K562 (cell line): ENCODE measurements at regions not wholly inside any gene's neighbourhood (a gene's known extent, or its start where the extent isn't known, plus 50 kb on each side); places are given as distances from the start of the nearest gene placed in this dataset.

ENCODE experiments used
- ATAC-seq: fragments of 200-7000 bp; cut with Tn5 transposase; 3 replicates; pipeline ENCODE4 v1.9.1; 2020; ENCODE audit warnings: moderate library complexity
- BruUV-seq: library from RNA; stranded (reverse); fragments of 400-500 nt; replicated peaks from 2 replicates; lab custom pipeline; 2021; lab: Mats Ljungman, UMichigan
- CTCF ChIA-PET: fragments of 300-600 bp; formaldehyde crosslinking; extraction: SDS; loops from one replicate; lab custom pipeline; 2021; ENCODE audit warnings: low intra/inter-chr PET ratio; lab: Yijun Ruan, JAX
- POLR2A ChIA-PET: fragments of 300-600, 350-650 bp; sonication (Branson Sonifier 250); formaldehyde crosslinking; extraction: SDS; loops from one replicate; lab custom pipeline; 2021; ENCODE audit warnings: antibody characterized with exemption, inconsistent platforms; lab: Yijun Ruan, JAX
- DNase-seq, 4 experiments: peaks; one replicate each; pipeline versions ENCODE4 v3.0.0 to v3.0.0-alpha.2; 2011 to 2018; ENCODE audit warnings: low spot score in 3 of 4, mixed read lengths in 3 of 4; ENCODE audit errors: extremely low read depth in 1 of 4
- FAIRE-seq: peaks from 2 replicates; lab custom pipeline; 2011; peaks lifted over from hg19 to GRCh38; lab: Jason Lieb, UNC
- H2AFZ ChIP-seq: 2 replicates; pipeline ENCODE4 v1.6.0; 2011; ENCODE audit warnings: low read depth, low read length, control low read depth, inconsistent platforms
- H3K27ac ChIP-seq: fragments of 200-600 bp; 3 replicates; pipeline ENCODE4 v1.8.0; 2011; ENCODE audit warnings: low read depth, mild to moderate bottlenecking, control low read depth, inconsistent platforms, low read length, moderate library complexity, mixed read lengths; ENCODE audit errors: extremely low read depth
- H3K27me3 ChIP-seq, 2 experiments: fragments of 300-600 bp in 1 of 2; 2 replicates in 1 of 2; 3 replicates in 1 of 2; pipeline versions ENCODE4 v1.6.0 to v1.8.0; 2011; ENCODE audit warnings: inconsistent platforms in 2 of 2, low read length in 2 of 2, mild to moderate bottlenecking in 1 of 2, mixed read lengths in 1 of 2, moderate library complexity in 1 of 2; ENCODE audit not compliant: control insufficient read depth in 2 of 2, insufficient read depth in 2 of 2
- H3K36me3 ChIP-seq: fragments of 300-600 bp; 3 replicates; pipeline ENCODE4 v1.8.0; 2011; ENCODE audit warnings: mild to moderate bottlenecking, low read length, inconsistent platforms; ENCODE audit not compliant: control insufficient read depth, insufficient read depth
- H3K4me1 ChIP-seq, 2 experiments: fragments of 200-600 bp in 1 of 2; replicated peaks in 1 of 2; 2 replicates in 1 of 2; 3 replicates in 1 of 2; pipeline versions ENCODE4 v1.5.1 to v1.8.0; 2011; ENCODE audit warnings: inconsistent platforms in 2 of 2, low read length in 2 of 2, mild to moderate bottlenecking in 1 of 2, mixed read lengths in 1 of 2, moderate library complexity in 1 of 2; ENCODE audit not compliant: control insufficient read depth in 2 of 2, insufficient read depth in 2 of 2
- H3K4me2 ChIP-seq: 2 replicates; pipeline ENCODE4 v1.6.1; 2011; ENCODE audit warnings: low read length, control low read depth, inconsistent platforms, mixed read lengths; ENCODE audit not compliant: insufficient read depth
- H3K4me3 ChIP-seq: fragments of 200-600 bp; sonication (generic), shearing (Covaris generic); 2 replicates; pipeline ENCODE4 v1.5.1; 2016; ENCODE audit warnings: control low read depth, inconsistent platforms
- H3K79me2 ChIP-seq: fragments of 200-600 bp; 3 replicates; pipeline ENCODE4 v1.8.0; 2011; ENCODE audit warnings: low read length, inconsistent platforms; ENCODE audit not compliant: control insufficient read depth, insufficient read depth
- H3K9ac ChIP-seq, 2 experiments: 2 replicates each; pipeline versions ENCODE4 v1.6.0 to v1.6.1; 2011; ENCODE audit warnings: low read depth in 2 of 2, low read length in 2 of 2, control low read depth in 1 of 2, inconsistent platforms in 1 of 2, mild to moderate bottlenecking in 1 of 2, mixed read lengths in 1 of 2; ENCODE audit not compliant: insufficient read depth in 1 of 2
- H3K9me1 ChIP-seq: one replicate; pipeline ENCODE4 v1.6.0; 2011; ENCODE audit warnings: inconsistent platforms, mild to moderate bottlenecking, low read length, moderate library complexity; ENCODE audit not compliant: control insufficient read depth, insufficient read depth
- H3K9me3 ChIP-seq: replicated peaks from 2 replicates; pipeline ENCODE4 v1.5.1; 2011; ENCODE audit warnings: low read depth, low read length, inconsistent platforms; ENCODE audit not compliant: control insufficient read depth, insufficient read depth
- H4K20me1 ChIP-seq: replicated peaks from 2 replicates; pipeline ENCODE4 v1.6.1; 2011; ENCODE audit warnings: low read length, inconsistent platforms, mixed read lengths; ENCODE audit not compliant: control insufficient read depth, insufficient read depth
- AFF1 ChIP-seq, 2 experiments: fragments of 450-650 bp; IDR thresholded peaks; 2 replicates each; pipeline ENCODE4 v1.6.1; 2018; ENCODE audit warnings: mild to moderate bottlenecking in 2 of 2, low read depth in 1 of 2; ENCODE audit not compliant: partially characterized antibody in 2 of 2
- BACH1 ChIP-seq: fragments of 200-800 bp; sonication (Bioruptor generic); IDR thresholded peaks from 2 replicates; pipeline ENCODE4 v1.6.1; 2016; ENCODE audit warnings: missing genetic modification characterization, missing compliant biosample characterization
- CBX2 ChIP-seq: fragments of 200-600 bp; sonication (generic); IDR thresholded peaks from one replicate; pipeline ENCODE4 v1.6.1; 2012; ENCODE audit warnings: mild to moderate bottlenecking, low read length, inconsistent platforms; ENCODE audit not compliant: insufficient read depth, poor library complexity, severe bottlenecking
- NCOA1 ChIP-seq: fragments of 450-650 bp; IDR thresholded peaks from 2 replicates; pipeline ENCODE4 v1.6.1; 2016; ENCODE audit warnings: low read depth
- PRMT5 ChIP-seq: sonication (generic); formaldehyde crosslinking; IDR thresholded peaks from 2 replicates; pipeline ENCODE4 v1.5.0; 2020; ENCODE audit warnings: missing genetic modification reagents
- RAD21 ChIP-seq, 2 experiments: fragments of 250-450 bp in 1 of 2; fragments of 450-650 bp in 1 of 2; sonication (Bioruptor Pico) in 1 of 2; formaldehyde crosslinking in 1 of 2; IDR thresholded peaks in 1 of 2; conservative IDR thresholded peaks in 1 of 2; 2 replicates each; pipeline versions ENCODE4 v1.4.0 to v1.8.0; 2020 to 2022; ENCODE audit warnings: mild to moderate bottlenecking in 2 of 2, moderate library complexity in 1 of 2
- SETDB1 ChIP-seq: IDR thresholded peaks from one replicate; pipeline ENCODE4 v1.6.1; 2012; ENCODE audit warnings: low read length, control low read depth, inconsistent platforms
- SIX5 ChIP-seq, 2 experiments: IDR thresholded peaks; 2 replicates each; pipeline ENCODE4 v1.6.1; 2011; ENCODE audit warnings: low read length in 2 of 2, borderline replicate concordance in 1 of 2, low read depth in 1 of 2, mild to moderate bottlenecking in 1 of 2, moderate library complexity in 1 of 2; ENCODE audit not compliant: insufficient read depth in 1 of 2
- SRF ChIP-seq, 2 experiments: fragments of 250-450, 450-650 bp in 1 of 2; sonication (Bioruptor Pico) in 1 of 2; sonication (generic) in 1 of 2; formaldehyde crosslinking; IDR thresholded peaks; 2 replicates each; pipeline versions ENCODE4 v1.5.0 to v1.5.1; 2020 to 2022; ENCODE audit warnings: mild to moderate bottlenecking in 1 of 2, missing genetic modification reagents in 1 of 2
- ZBTB17 ChIP-seq: fragments of 450-650 bp; formaldehyde crosslinking; IDR thresholded peaks from 2 replicates; pipeline ENCODE4 v1.4.0; 2020; ENCODE audit warnings: mild to moderate bottlenecking
- ZBTB8A ChIP-seq: fragments of 450-650 bp; IDR thresholded peaks from 2 replicates; pipeline ENCODE4 v1.6.1; 2018; ENCODE audit warnings: mild to moderate bottlenecking, moderate library complexity; ENCODE audit not compliant: partially characterized antibody
- ZNF282 ChIP-seq: sonication (generic); formaldehyde crosslinking; IDR thresholded peaks from 2 replicates; pipeline ENCODE4 v1.8.1; 2023; ENCODE audit warnings: missing genetic modification reagents
- ZNF511 ChIP-seq: sonication (generic); formaldehyde crosslinking; IDR thresholded peaks from 2 replicates; pipeline ENCODE4 v1.8.0; 2022; ENCODE audit warnings: mild to moderate bottlenecking, missing genetic modification reagents
- ZNF644 ChIP-seq: fragments of 200-800 bp; sonication (Bioruptor generic); IDR thresholded peaks from 2 replicates; pipeline ENCODE4 v1.6.1; 2016; ENCODE audit warnings: low read depth, missing genetic modification characterization, missing compliant biosample characterization
- ZSCAN32 ChIP-seq: fragments of 450-650 bp; formaldehyde crosslinking; IDR thresholded peaks from 2 replicates; pipeline ENCODE4 v1.4.0; 2020; ENCODE audit warnings: mild to moderate bottlenecking, moderate library complexity
- WGBS: fragments of 100-300 bp; shearing (Covaris generic); methylation state at CpG from one replicate; pipeline ENCODE4 v1.1.6; 2016; ENCODE audit warnings: low coverage, mixed read lengths; ENCODE audit not compliant: insufficient coverage; ENCODE audit errors: missing lambda C conversion rate; 5-methylcytosine and 5-hydroxymethylcytosine counted together
- in situ Hi-C: fragments of 300-500 bp; cut with MboI; formaldehyde crosslinking; loops from 4 replicates; pipeline ENCODE4 v1.15.0; 2018; ENCODE audit warnings: inconsistent platforms, mixed read lengths
- intact Hi-C: fragments of 100-400 bp; cut with micrococcal nuclease; formaldehyde crosslinking; loops from 2 replicates; pipeline ENCODE4 v1.14.2; 2022

GRCh38 chr6:97460394-97461080, 177.5 kb upstream of the MMS22L start (continued):
- TF ChIP-seq PRMT5 (CRISPR knock-in tag): no peak
- TF ChIP-seq, all 486 proteins: peak for 0

- ChIA-PET CTCF (no interaction called here), POLR2A (no interaction called here)
- FAIRE-seq (no peak), DNase-seq (no peak), ATAC-seq (no peak)
- no peaks in the 10 kb centered on the region for H3K36me3 ChIP-seq
- 0% methylated on average over 3 of the region's 3 CpGs for WGBS
- H3K4me3 ChIP-seq: no peak overlapping the region
- no peaks in the 10 kb centered on the region for H3K27me3 ChIP-seq
- no peaks in the 10 kb centered on the region for H3K4me1 ChIP-seq
- intact Hi-C loops (no loop called here), in situ Hi-C loops (no loop called here)
- H3K4me2 ChIP-seq: no peak overlapping the region
- BruUV-seq: no TSS peak
- H3K9me1 ChIP-seq: no peaks in the 10 kb centered on the region
- H3K9ac ChIP-seq: no peak overlapping the region
- H3K79me2 ChIP-seq: no peaks in the 10 kb centered on the region
- no peaks in the 10 kb centered on the region for H4K20me1 ChIP-seq
- no peak overlapping the region for H3K27ac ChIP-seq
- no peak overlapping the region for H2AFZ ChIP-seq
- no peaks in the 10 kb centered on the region for H3K9me3 ChIP-seq
- TF ChIP-seq CBX2 (no peak), ZNF282 (CRISPR knock-in tag) (no peak), BACH1 (no peak), SRF (CRISPR knock-in tag; IDR thresholded peaks at IDR 0.05) (no peak), ZNF644 (tag) (no peak), RAD21 (CRISPR knock-in tag; conservative IDR thresholded peaks at IDR 0.05 in 1 of 2, IDR thresholded peaks at IDR 0.05 in 1 of 2) (no peak), SIX5 (IDR thresholded peaks at IDR 0.05; ENCODE audit: borderline replicate concordance in 1 of 2, insufficient read depth in 1 of 2, low read depth in 1 of 2, low read length in 2 of 2) (no peak), AFF1 (IDR thresholded peaks at IDR 0.05; ENCODE audit: low read depth in 1 of 2, partially characterized antibody in 2 of 2) (no peak), ZNF511 (CRISPR knock-in tag) (no peak), ZBTB8A (no peak), NCOA1 (no peak), SETDB1 (no peak), ZBTB17 (CRISPR knock-in tag) (no peak), ZSCAN32 (no peak)
These were observed 178.2 kb upstream of the MMS22L start for GRCh38 chr6:97461218-97461617.
